ENCODE measurements at regions not wholly inside any gene's neighbourhood (a gene's known extent, or its start where the extent isn't known, plus 50 kb on each side); places are given as distances from the start of the nearest gene placed in this dataset.

- TF ChIP-seq POLR2A (IDR thresholded peaks at IDR 0.05; ENCODE audit: low read depth, low read length), result no peak
- TF ChIP-seq POU2F2 (IDR thresholded peaks at IDR 0.05; ENCODE audit: low read depth, low read length), result no peak
- TF ChIP-seq TAF1 (IDR thresholded peaks at IDR 0.05; ENCODE audit: low read depth, low read length), result no peak
Observed at GRCh38 chrX:118220509-118220908, 103.9 kb upstream of the KLHL13 start.
